CD4-positive, alpha-beta T cell (primary cell): ENCODE measurements at regions not wholly inside any gene's neighbourhood (a gene's known extent, or its start where the extent isn't known, plus 50 kb on each side); places are given as distances from the start of the nearest gene placed in this dataset.

Experiments
- ATAC-seq: fragments of 200-7000 bp; cut with Tn5 transposase; one replicate; pipeline ENCODE4 v1.10.0; 2022; ENCODE audit warnings: mild to moderate bottlenecking; ENCODE audit not compliant: poor library complexity
- CTCF ChIA-PET: fragments of 350-600 bp; sonication (Branson Sonifier 250); formaldehyde crosslinking; loops from one replicate; lab custom pipeline; 2021; ENCODE audit warnings: antibody characterized with exemption, inconsistent platforms; lab: Charles Lee
- POLR2A ChIA-PET: fragments of 350-600 bp; sonication (Branson Sonifier 250); formaldehyde crosslinking; loops from one replicate; lab custom pipeline; 2021; ENCODE audit warnings: antibody characterized with exemption, inconsistent platforms; lab: Charles Lee
- DNase-seq, 14 experiments: peaks; one replicate each; pipeline ENCODE4 v3.0.0-alpha.2; 2013 to 2020; ENCODE audit warnings: mixed read lengths in 2 of 14
- H3K27ac ChIP-seq, 2 donors: one replicate each; pipeline versions ENCODE4 v1.5.1 to v1.7.0; 2013; ENCODE audit warnings: low read length in 2 of 2, low read depth in 1 of 2, mild to moderate bottlenecking in 1 of 2
- H3K27me3 ChIP-seq, 2 experiments: 1 replicate in 1 of 2; 2 replicates in 1 of 2; pipeline versions ENCODE4 v1.6.1 to v1.7.0; 2013; ENCODE audit warnings: low read length in 2 of 2, control low read depth in 1 of 2, mild to moderate bottlenecking in 1 of 2, moderate library complexity in 1 of 2; ENCODE audit not compliant: insufficient read depth in 2 of 2, control insufficient read depth in 1 of 2
- H3K36me3 ChIP-seq: one replicate; pipeline ENCODE4 v1.6.1; 2013; ENCODE audit warnings: low read length, control low read depth; ENCODE audit not compliant: insufficient read depth
- H3K4me1 ChIP-seq: one replicate; pipeline ENCODE4 v1.6.1; 2013; ENCODE audit warnings: low read length, control low read depth; ENCODE audit not compliant: insufficient read depth
- H3K4me3 ChIP-seq: one replicate; pipeline ENCODE4 v1.5.1; 2013; ENCODE audit warnings: mild to moderate bottlenecking, low read length, moderate library complexity
- H3K9me3 ChIP-seq, 2 experiments: 1 replicate in 1 of 2; 2 replicates in 1 of 2; pipeline versions ENCODE4 v1.6.1 to v1.7.0; 2013; ENCODE audit warnings: low read length in 2 of 2, mild to moderate bottlenecking in 2 of 2, control low read depth in 1 of 2, moderate library complexity in 1 of 2; ENCODE audit not compliant: control insufficient read depth in 1 of 2, insufficient read depth in 1 of 2
- H3K27ac Mint-ChIP-seq: one replicate; pipeline ENCODE4 v1.8.0; 2020; ENCODE audit warnings: mixed read lengths
- H3K27me3 Mint-ChIP-seq: one replicate; pipeline ENCODE4 v1.8.0; 2021; ENCODE audit warnings: mixed read lengths
- H3K36me3 Mint-ChIP-seq: one replicate; pipeline ENCODE4 v1.8.0; 2021; ENCODE audit warnings: low read depth, mixed read lengths
- H3K4me1 Mint-ChIP-seq: one replicate; pipeline ENCODE4 v1.8.0; 2021; ENCODE audit warnings: low read depth, mixed read lengths
- H3K4me3 Mint-ChIP-seq: one replicate; pipeline ENCODE4 v1.8.0; 2020; ENCODE audit warnings: mild to moderate bottlenecking, mixed read lengths
- H3K9me3 Mint-ChIP-seq: one replicate; pipeline ENCODE4 v1.8.0; 2020; ENCODE audit warnings: mixed read lengths
- intact Hi-C, 2 experiments: fragments of 100-400 bp; cut with DNase I in 1 of 2; cut with micrococcal nuclease in 1 of 2; formaldehyde crosslinking; loops; one replicate each; pipeline versions ENCODE4 v1.15.1 to v1.9.0; 2023 to 2025; cut with DNase I, micrococcal nuclease
- TF ChIP-seq, protein P1 (sequence below): fragments of 200-600 bp; IDR thresholded peaks from one replicate; pipeline ENCODE4 v1.8.0; 2022; ENCODE audit warnings: antibody characterized with exemption, mild to moderate bottlenecking

- Histone ChIP-seq H3K4me3 (no peak overlapping the region), H3K9me3 (no peaks in the 10 kb centered on the region), H3K36me3 (no peaks in the 10 kb centered on the region), H3K27me3 (no peaks in the 10 kb centered on the region), H3K4me1 (no peaks in the 10 kb centered on the region), H3K27ac (no peak overlapping the region)
- TF ChIP-seq, protein P1, sequence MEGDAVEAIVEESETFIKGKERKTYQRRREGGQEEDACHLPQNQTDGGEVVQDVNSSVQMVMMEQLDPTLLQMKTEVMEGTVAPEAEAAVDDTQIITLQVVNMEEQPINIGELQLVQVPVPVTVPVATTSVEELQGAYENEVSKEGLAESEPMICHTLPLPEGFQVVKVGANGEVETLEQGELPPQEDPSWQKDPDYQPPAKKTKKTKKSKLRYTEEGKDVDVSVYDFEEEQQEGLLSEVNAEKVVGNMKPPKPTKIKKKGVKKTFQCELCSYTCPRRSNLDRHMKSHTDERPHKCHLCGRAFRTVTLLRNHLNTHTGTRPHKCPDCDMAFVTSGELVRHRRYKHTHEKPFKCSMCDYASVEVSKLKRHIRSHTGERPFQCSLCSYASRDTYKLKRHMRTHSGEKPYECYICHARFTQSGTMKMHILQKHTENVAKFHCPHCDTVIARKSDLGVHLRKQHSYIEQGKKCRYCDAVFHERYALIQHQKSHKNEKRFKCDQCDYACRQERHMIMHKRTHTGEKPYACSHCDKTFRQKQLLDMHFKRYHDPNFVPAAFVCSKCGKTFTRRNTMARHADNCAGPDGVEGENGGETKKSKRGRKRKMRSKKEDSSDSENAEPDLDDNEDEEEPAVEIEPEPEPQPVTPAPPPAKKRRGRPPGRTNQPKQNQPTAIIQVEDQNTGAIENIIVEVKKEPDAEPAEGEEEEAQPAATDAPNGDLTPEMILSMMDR: no peak
- H3K36me3 Mint-ChIP-seq: no peaks in the 10 kb centered on the region
- intact Hi-C loops: no loop called here
- ChIA-PET POLR2A (no interaction called here), CTCF (no interaction called here)
- no peaks in the 10 kb centered on the region for H3K4me1 Mint-ChIP-seq
- ATAC-seq (no peak), DNase-seq (no peak)
- H3K9me3 Mint-ChIP-seq: no peaks in the 10 kb centered on the region
- no peak overlapping the region for H3K27ac Mint-ChIP-seq
- H3K27me3 Mint-ChIP-seq: no peaks in the 10 kb centered on the region
- no peak overlapping the region for H3K4me3 Mint-ChIP-seq
Measured at GRCh38 chr4:71130827-71131603, 137.6 kb downstream of the DCK start.

- Mint-ChIP-seq H3K36me3 (no peaks in the 10 kb centered on the region), H3K27me3 (no peaks in the 10 kb centered on the region), H3K27ac (no peak overlapping the region), H3K4me1 (no peaks in the 10 kb centered on the region), H3K4me3 (no peak overlapping the region), H3K9me3 (no peaks in the 10 kb centered on the region)
- H3K4me3 ChIP-seq: no peak overlapping the region
- intact Hi-C loops: no loop called here
- no peak overlapping the region for H3K27ac ChIP-seq
- CTCF ChIA-PET: interaction anchor here (0.6 kb wide), 1 partner anchor 10 kb away, joined by 3 read pairs; no protein-coding TSS in a partner anchor
- POLR2A ChIA-PET: no interaction called here
- no peak for DNase-seq
- no peaks in the 10 kb centered on the region for H3K4me1 ChIP-seq
- H3K36me3 ChIP-seq: no peaks in the 10 kb centered on the region
- TF ChIP-seq, protein P1: no peak
- H3K27me3 ChIP-seq: no peaks in the 10 kb centered on the region
- no peak for ATAC-seq
- no peaks in the 10 kb centered on the region for H3K9me3 ChIP-seq
Measured at GRCh38 chr4:71132486-71132885, 139.0 kb downstream of the DCK start.

- Histone ChIP-seq H3K27ac (no peak overlapping the region), H3K27me3 (no peaks in the 10 kb centered on the region), H3K36me3 (no peaks in the 10 kb centered on the region), H3K9me3 (no peaks in the 10 kb centered on the region), H3K4me3 (no peak overlapping the region), H3K4me1 (no peaks in the 10 kb centered on the region)
- TF ChIP-seq, protein P1: no peak
- ATAC-seq (no peak), DNase-seq (no peak)
- Mint-ChIP-seq H3K9me3 (no peaks in the 10 kb centered on the region), H3K4me3 (no peak overlapping the region), H3K27me3 (no peaks in the 10 kb centered on the region), H3K4me1 (no peaks in the 10 kb centered on the region), H3K27ac (no peak overlapping the region), H3K36me3 (no peaks in the 10 kb centered on the region)
- ChIA-PET POLR2A (no interaction called here), CTCF (no interaction called here)
- intact Hi-C loops: no loop called here
Measured at GRCh38 chr4:71133491-71133890, 140.0 kb downstream of the DCK start.
